HG03571 (cell line): ENCODE measurements at regions not wholly inside any gene's neighbourhood (a gene's known extent, or its start where the extent isn't known, plus 50 kb on each side); places are given as distances from the start of the nearest gene placed in this dataset.
"Not testable (repeated sequence)": the region's sequence is repeated elsewhere in the genome, so short reads cannot be mapped to it uniquely, and the experiment has no call there.

Source experiments
- ATAC-seq: cut with Tn5 transposase; IDR thresholded peaks from one replicate; pipeline ENCODE4 v1.9.1; 2021; ENCODE audit not compliant: unreplicated experiment

GRCh38 chr2:82487354-82487753, 1971.7 kb downstream of the SUCLG1 start:
- ATAC-seq: no peak

GRCh38 chr2:82485701-82486100, 1973.4 kb downstream of the SUCLG1 start:
- ATAC-seq: no peak

GRCh38 chr2:82481207-82481606, 1977.9 kb downstream of the SUCLG1 start:
- no peak for ATAC-seq

GRCh38 chr2:82478641-82479040, 1980.4 kb downstream of the SUCLG1 start:
- ATAC-seq: no peak

GRCh38 chr2:82476094-82476493, 1983.0 kb downstream of the SUCLG1 start:
- ATAC-seq: no peak

GRCh38 chr2:82428251-82428650, 2030.8 kb downstream of the SUCLG1 start:
- ATAC-seq: no peak

GRCh38 chr2:82412021-82412420, 2047.1 kb downstream of the SUCLG1 start:
- ATAC-seq: no peak

GRCh38 chr2:82411071-82411470, 2048.0 kb downstream of the SUCLG1 start:
- ATAC-seq: no peak

GRCh38 chr2:82395531-82395930, 2063.5 kb downstream of the SUCLG1 start:
- no peak for ATAC-seq

- ATAC-seq: no peak
Observed at GRCh38 chr2:82391386-82391785, 2067.7 kb downstream of the SUCLG1 start.

GRCh38 chr2:82355622-82356021, 2051.1 kb upstream of the LRRTM1 start:
- ATAC-seq: no peak

GRCh38 chr2:82345910-82346309, 2041.4 kb upstream of the LRRTM1 start:
- no peak for ATAC-seq

GRCh38 chr2:82344670-82345069, 2040.1 kb upstream of the LRRTM1 start:
- no peak for ATAC-seq

- ATAC-seq: no peak
Observed at GRCh38 chr2:82342356-82342755, 2037.8 kb upstream of the LRRTM1 start.

GRCh38 chr2:82340578-82341053, 2036.1 kb upstream of the LRRTM1 start:
- ATAC-seq: no peak

- ATAC-seq: no peak
Observed at GRCh38 chr2:82339805-82340204, 2035.3 kb upstream of the LRRTM1 start.

GRCh38 chr2:82333697-82334096, 2029.1 kb upstream of the LRRTM1 start:
- no peak for ATAC-seq

GRCh38 chr2:82330155-82330554, 2025.6 kb upstream of the LRRTM1 start:
- no peak for ATAC-seq

GRCh38 chr2:82326180-82326767, 2021.7 kb upstream of the LRRTM1 start:
- not testable (repeated sequence) for ATAC-seq

- ATAC-seq: no peak
Observed at GRCh38 chr2:82320296-82320695, 2015.7 kb upstream of the LRRTM1 start.

- no peak for ATAC-seq
Observed at GRCh38 chr2:82317012-82317411, 2012.5 kb upstream of the LRRTM1 start.

- no peak for ATAC-seq
Observed at GRCh38 chr2:82316586-82316985, 2012.0 kb upstream of the LRRTM1 start.

GRCh38 chr2:82314836-82315472, 2010.4 kb upstream of the LRRTM1 start:
- ATAC-seq: no peak
